ENCODE measurements at regions not wholly inside any gene's neighbourhood (a gene's known extent, or its start where the extent isn't known, plus 50 kb on each side); places are given as distances from the start of the nearest gene placed in this dataset.

- ChIA-PET CTCF (no interaction called here), POLR2A (ENCODE audit: low non-redundant PET) (no interaction called here)
- no peak overlapping the region for H3K4me3 ChIP-seq (ENCODE audit: low read depth, low read length, poor library complexity, severe bottlenecking)
- H3K36me3 ChIP-seq (ENCODE audit: insufficient read depth, low read length, poor library complexity, severe bottlenecking) = no peaks in the 10 kb centered on the region
- no peaks in the 10 kb centered on the region for H3K27me3 ChIP-seq (replicated peaks; ENCODE audit: insufficient read depth, low read depth, low read length, poor library complexity)
- peaks cover 13% of the 10 kb centered on the region for H3K4me1 ChIP-seq (ENCODE audit: insufficient read depth, low read length, poor library complexity, severe bottlenecking)
- H3K27ac ChIP-seq (ENCODE audit: low read depth, low read length, poor library complexity, severe bottlenecking) = no peak overlapping the region
- no peak for DNase-seq (ENCODE audit: low spot score)
- no TSS peak for BruUV-seq (replicated peaks)
- no peak for TF ChIP-seq EZH2 (IDR thresholded peaks at IDR 0.05; ENCODE audit: borderline replicate concordance, low read depth, low read length, poor library complexity, severe bottlenecking)
- TF ChIP-seq CTCF (conservative IDR thresholded peaks at IDR 0.05; ENCODE audit: low read depth, low read length) = no peak
- intact Hi-C loops (cut with micrococcal nuclease; ENCODE audit: unreplicated experiment) = no loop called here
- no peaks in the 10 kb centered on the region for H3K9me3 ChIP-seq (ENCODE audit: low read depth, low read length, poor library complexity, severe bottlenecking)
Observed at GRCh38 chr3:150352931-150353330, 55.2 kb upstream of the TSC22D2 start.

GRCh38 chr3:150351398-150351797 is 56.7 kb upstream of the TSC22D2 start:
- no peak for DNase-seq (ENCODE audit: low spot score)
- H3K4me1 ChIP-seq (ENCODE audit: insufficient read depth, low read length, poor library complexity, severe bottlenecking) = peaks cover 17% of the 10 kb centered on the region
- intact Hi-C loops (cut with micrococcal nuclease; ENCODE audit: unreplicated experiment) = no loop called here
- no peaks in the 10 kb centered on the region for H3K9me3 ChIP-seq (ENCODE audit: low read depth, low read length, poor library complexity, severe bottlenecking)
- no peak for TF ChIP-seq CTCF (conservative IDR thresholded peaks at IDR 0.05; ENCODE audit: low read depth, low read length)
- TF ChIP-seq EZH2 (IDR thresholded peaks at IDR 0.05; ENCODE audit: borderline replicate concordance, low read depth, low read length, poor library complexity, severe bottlenecking) = no peak
- ChIA-PET CTCF (no interaction called here), POLR2A (ENCODE audit: low non-redundant PET) (no interaction called here)
- no peaks in the 10 kb centered on the region for H3K27me3 ChIP-seq (replicated peaks; ENCODE audit: insufficient read depth, low read depth, low read length, poor library complexity)
- no TSS peak for BruUV-seq (replicated peaks)
- H3K36me3 ChIP-seq (ENCODE audit: insufficient read depth, low read length, poor library complexity, severe bottlenecking) = no peaks in the 10 kb centered on the region
- H3K27ac ChIP-seq (ENCODE audit: low read depth, low read length, poor library complexity, severe bottlenecking) = no peak overlapping the region
- no peak overlapping the region for H3K4me3 ChIP-seq (ENCODE audit: low read depth, low read length, poor library complexity, severe bottlenecking)

- Histone ChIP-seq H3K4me1 (ENCODE audit: insufficient read depth, low read length, poor library complexity, severe bottlenecking) (peaks cover 17% of the 10 kb centered on the region), H3K36me3 (ENCODE audit: insufficient read depth, low read length, poor library complexity, severe bottlenecking) (no peaks in the 10 kb centered on the region), H3K9me3 (ENCODE audit: low read depth, low read length, poor library complexity, severe bottlenecking) (no peaks in the 10 kb centered on the region), H3K4me3 (ENCODE audit: low read depth, low read length, poor library complexity, severe bottlenecking) (no peak overlapping the region), H3K27me3 (replicated peaks; ENCODE audit: insufficient read depth, low read depth, low read length, poor library complexity) (no peaks in the 10 kb centered on the region), H3K27ac (ENCODE audit: low read depth, low read length, poor library complexity, severe bottlenecking) (no peak overlapping the region)
- DNase-seq (ENCODE audit: low spot score) = no peak
- intact Hi-C loops (cut with micrococcal nuclease; ENCODE audit: unreplicated experiment) = no loop called here
- BruUV-seq (replicated peaks) = no TSS peak
- ChIA-PET POLR2A (ENCODE audit: low non-redundant PET) (no interaction called here), CTCF (interaction anchor here (0.6 kb wide), 1 partner anchor 42 kb away, joined by 4 read pairs; no protein-coding TSS in a partner anchor)
- TF ChIP-seq EZH2 (IDR thresholded peaks at IDR 0.05; ENCODE audit: borderline replicate concordance, low read depth, low read length, poor library complexity, severe bottlenecking) = no peak
Observed at GRCh38 chr3:150349314-150350097, 58.6 kb upstream of the TSC22D2 start.

GRCh38 chr3:150348500-150348899 is 59.6 kb upstream of the TSC22D2 start:
- POLR2A ChIA-PET (ENCODE audit: low non-redundant PET) = no interaction called here
- Histone ChIP-seq H3K4me1 (ENCODE audit: insufficient read depth, low read length, poor library complexity, severe bottlenecking) (peaks cover 20% of the 10 kb centered on the region), H3K4me3 (ENCODE audit: low read depth, low read length, poor library complexity, severe bottlenecking) (no peak overlapping the region), H3K27me3 (replicated peaks; ENCODE audit: insufficient read depth, low read depth, low read length, poor library complexity) (no peaks in the 10 kb centered on the region), H3K9me3 (ENCODE audit: low read depth, low read length, poor library complexity, severe bottlenecking) (no peaks in the 10 kb centered on the region), H3K27ac (ENCODE audit: low read depth, low read length, poor library complexity, severe bottlenecking) (peak overlapping the region; percentile 6), H3K36me3 (ENCODE audit: insufficient read depth, low read length, poor library complexity, severe bottlenecking) (no peaks in the 10 kb centered on the region)
- no TSS peak for BruUV-seq (replicated peaks)
- CTCF ChIA-PET = no interaction called here
- intact Hi-C loops (cut with micrococcal nuclease; ENCODE audit: unreplicated experiment) = no loop called here
- peak; percentile 64 for DNase-seq (ENCODE audit: low spot score)
- TF ChIP-seq CTCF (conservative IDR thresholded peaks at IDR 0.05; ENCODE audit: low read depth, low read length) = no peak
- TF ChIP-seq EZH2 (IDR thresholded peaks at IDR 0.05; ENCODE audit: borderline replicate concordance, low read depth, low read length, poor library complexity, severe bottlenecking) = no peak
